SW480 (cell line): ENCODE measurements at regions not wholly inside any gene's neighbourhood (a gene's known extent, or its start where the extent isn't known, plus 50 kb on each side); places are given as distances from the start of the nearest gene placed in this dataset.

Experiments
- DNase-seq: peaks from one replicate; pipeline ENCODE4 v3.0.0-alpha.2; 2016; ENCODE audit warnings: low spot score

- no peak for DNase-seq
Measured at GRCh38 chr12:92554158-92555073, 148.4 kb upstream of the PLEKHG7 start.

GRCh38 chr12:92553389-92553788 lies 149.4 kb upstream of the PLEKHG7 start:
- DNase-seq = no peak

GRCh38 chr12:92552412-92553108 lies 150.2 kb upstream of the PLEKHG7 start:
- no peak for DNase-seq

- DNase-seq = peak; percentile 46
Measured at GRCh38 chr12:92551853-92552397, 150.9 kb upstream of the PLEKHG7 start.

GRCh38 chr12:92551210-92551609 lies 151.6 kb upstream of the PLEKHG7 start:
- no peak for DNase-seq

GRCh38 chr12:92550661-92551060 lies 152.1 kb upstream of the PLEKHG7 start:
- DNase-seq = no peak

GRCh38 chr12:92550254-92550653 lies 152.5 kb upstream of the PLEKHG7 start:
- DNase-seq = no peak

GRCh38 chr12:92549516-92549915 lies 153.3 kb upstream of the PLEKHG7 start:
- no peak for DNase-seq

- DNase-seq = no peak
Measured at GRCh38 chr12:92547906-92548305, 154.9 kb upstream of the PLEKHG7 start.

GRCh38 chr12:92547420-92547819 lies 155.4 kb upstream of the PLEKHG7 start:
- no peak for DNase-seq

- DNase-seq = no peak
Measured at GRCh38 chr12:92546635-92547348, 156.0 kb upstream of the PLEKHG7 start.

- no peak for DNase-seq
Measured at GRCh38 chr12:92546259-92546634, 156.5 kb upstream of the PLEKHG7 start.

- no peak for DNase-seq
Measured at GRCh38 chr12:92544322-92544721, 158.5 kb upstream of the PLEKHG7 start.

- no peak for DNase-seq
Measured at GRCh38 chr12:92543840-92544239, 158.9 kb upstream of the PLEKHG7 start.

GRCh38 chr12:92543359-92543758 lies 159.4 kb upstream of the PLEKHG7 start:
- no peak for DNase-seq

- no peak for DNase-seq
Measured at GRCh38 chr12:92541731-92542130, 161.1 kb upstream of the PLEKHG7 start.

- no peak for DNase-seq
Measured at GRCh38 chr12:92540782-92541423, 161.9 kb upstream of the PLEKHG7 start.

- DNase-seq = peak; percentile 7
Measured at GRCh38 chr12:92539976-92540781, 162.6 kb upstream of the PLEKHG7 start.

- peak; percentile 88 for DNase-seq
Measured at GRCh38 chr12:92539110-92539749, 163.6 kb upstream of the PLEKHG7 start.

- peak; percentile 56 for DNase-seq
Measured at GRCh38 chr12:92537290-92537960, 165.4 kb upstream of the PLEKHG7 start.
